Stomach (tissue), 8 donors: ENCODE measurements at regions not wholly inside any gene's neighbourhood (a gene's known extent, or its start where the extent isn't known, plus 50 kb on each side); places are given as distances from the start of the nearest gene placed in this dataset.

Experiments
- DNase-seq, 2 donors: peaks; one replicate each; pipeline versions ENCODE4 v3.0.0 to v3.0.0-alpha.2; 2013 to 2019
- H3K27ac ChIP-seq, 5 donors: fragments of 200-600 bp in 4 of 5; sonication (generic) in 4 of 5; one replicate each; pipeline ENCODE4 v1.5.1; 2013 to 2019; ENCODE audit warnings: mild to moderate bottlenecking in 1 of 5, moderate library complexity in 1 of 5
- H3K27me3 ChIP-seq, 3 donors: fragments of 200-600 bp; sonication (generic); one replicate each; pipeline ENCODE4 v1.5.1; 2017 to 2019; ENCODE audit warnings: mixed run types in 1 of 3
- H3K36me3 ChIP-seq, 4 donors: fragments of 200-600 bp; sonication (generic); 1 replicate in 3 of 4; 2 replicates in 1 of 4; pipeline ENCODE4 v1.5.1; 2016 to 2019
- H3K4me1 ChIP-seq, 4 donors: fragments of 200-600 bp; sonication (generic); one replicate each; pipeline ENCODE4 v1.5.1; 2016 to 2019
- H3K4me3 ChIP-seq, 4 donors: fragments of 200-600 bp; sonication (generic) in 3 of 4; one replicate each; pipeline ENCODE4 v1.5.1; 2016 to 2019; ENCODE audit warnings: mild to moderate bottlenecking in 1 of 4
- H3K9me3 ChIP-seq, 4 donors: fragments of 200-600 bp; sonication (generic); one replicate each; pipeline ENCODE4 v1.5.1; 2016 to 2019
- CTCF ChIP-seq, 7 experiments: fragments of 450-650 bp in 4 of 7; fragments of 200-600 bp in 3 of 7; sonication (generic) in 3 of 7; IDR thresholded peaks; one replicate each; pipeline ENCODE4 v1.5.1; 2016 to 2019; ENCODE audit warnings: antibody characterized with exemption in 7 of 7, control low read depth in 2 of 7, mild to moderate bottlenecking in 1 of 7
- EP300 ChIP-seq: sonication (generic); formaldehyde crosslinking; IDR thresholded peaks from one replicate; pipeline ENCODE4 v1.6.1; 2017; ENCODE audit warnings: antibody characterized with exemption
- POLR2A ChIP-seq, 4 donors: fragments of 450-650 bp; IDR thresholded peaks; one replicate each; pipeline ENCODE4 v1.6.1; 2016; ENCODE audit warnings: antibody characterized with exemption in 4 of 4, control low read depth in 2 of 4, mild to moderate bottlenecking in 1 of 4, moderate library complexity in 1 of 4
- POLR2AphosphoS5 ChIP-seq, 3 donors: sonication (generic); formaldehyde crosslinking; IDR thresholded peaks; one replicate each; pipeline ENCODE4 v1.6.1; 2016; ENCODE audit warnings: antibody characterized with exemption in 3 of 3
- WGBS, 5 donors: extraction: QIAGEN DNeasy Blood & Tissue Kit in 3 of 5; methylation state at CpG; one replicate each; pipeline versions ENCODE4 v1.1.5 to v1.1.7; 2013 to 2018; 5-methylcytosine and 5-hydroxymethylcytosine counted together
- intact Hi-C: fragments of 100-400 bp; cut with DNase I; formaldehyde crosslinking; loops from one replicate; pipeline ENCODE4 v1.15.1; 2023; ENCODE audit warnings: low total_unique reads
- donor health status: healthy with polysubstance abuse.
- donor health status: Bipolar disorder and iron deficiency.
- donor health status: healthy.

GRCh38 chr2:383888-384287 lies 96.0 kb upstream of the ALKAL2 start:
- WGBS, 5 donors: 49 to 56% (median 53%) methylated on average over 9 to 10 of the region's 10 CpGs
- H3K27me3 ChIP-seq: peaks cover 0 to 10% (median 0%) of the 10 kb centered on the region in 3 donors
- peak in 1 of 2 donors; percentile 34 for DNase-seq
- TF ChIP-seq CTCF (IDR thresholded peaks at IDR 0.05): no peak
- TF ChIP-seq POLR2AphosphoS5 (IDR thresholded peaks at IDR 0.05): no peak
- no peak for TF ChIP-seq POLR2A (IDR thresholded peaks at IDR 0.05)
- TF ChIP-seq EP300: no peak
- no peak overlapping the region for H3K27ac ChIP-seq
- no peak overlapping the region for H3K4me3 ChIP-seq
- H3K9me3 ChIP-seq: no peaks in the 10 kb centered on the region
- intact Hi-C loops: no loop called here
- H3K36me3 ChIP-seq: no peaks in the 10 kb centered on the region
- H3K4me1 ChIP-seq: no peaks in the 10 kb centered on the region

GRCh38 chr2:383178-383577 lies 95.3 kb upstream of the ALKAL2 start:
- intact Hi-C loops: no loop called here
- Histone ChIP-seq H3K9me3 (no peaks in the 10 kb centered on the region), H3K27me3 (peaks cover 0 to 10% (median 0%) of the 10 kb centered on the region in 3 donors), H3K4me3 (no peak overlapping the region), H3K27ac (no peak overlapping the region), H3K4me1 (no peaks in the 10 kb centered on the region), H3K36me3 (no peaks in the 10 kb centered on the region)
- WGBS, 5 donors: 22 to 32% (median 23%) methylated on average over 13 of the region's 13 CpGs
- DNase-seq: peak in 1 of 2 donors; percentile 39
- no peak for TF ChIP-seq POLR2AphosphoS5 (IDR thresholded peaks at IDR 0.05)
- no peak for TF ChIP-seq POLR2A (IDR thresholded peaks at IDR 0.05)
- no peak for TF ChIP-seq EP300
- TF ChIP-seq CTCF (IDR thresholded peaks at IDR 0.05): no peak

GRCh38 chr2:382728-383022 lies 94.8 kb upstream of the ALKAL2 start:
- no peak overlapping the region for H3K27ac ChIP-seq
- peaks cover 0 to 5% (median under 1%) of the 10 kb centered on the region in 4 donors for H3K9me3 ChIP-seq
- H3K4me1 ChIP-seq: no peaks in the 10 kb centered on the region
- no peak for DNase-seq
- no peaks in the 10 kb centered on the region for H3K36me3 ChIP-seq
- H3K4me3 ChIP-seq: no peak overlapping the region
- intact Hi-C loops: no loop called here
- TF ChIP-seq POLR2A (IDR thresholded peaks at IDR 0.05): no peak
- no peak for TF ChIP-seq EP300
- peaks cover 0 to 10% (median 0%) of the 10 kb centered on the region in 3 donors for H3K27me3 ChIP-seq
- WGBS, 5 donors: 75 to 89% (median 79%) methylated on average over 7 of the region's 7 CpGs

- peaks cover 0 to 10% (median 3%) of the 10 kb centered on the region in 4 donors for H3K9me3 ChIP-seq
- no peaks in the 10 kb centered on the region for H3K4me1 ChIP-seq
- H3K27ac ChIP-seq: no peak overlapping the region
- peaks cover 0 to 10% (median 0%) of the 10 kb centered on the region in 3 donors for H3K27me3 ChIP-seq
- H3K4me3 ChIP-seq: no peak overlapping the region
- 60 to 73% (median 67%) methylated on average over 20 of the region's 20 CpGs for WGBS, 5 donors
- no peaks in the 10 kb centered on the region for H3K36me3 ChIP-seq
- intact Hi-C loops: no loop called here
- TF ChIP-seq POLR2AphosphoS5 (IDR thresholded peaks at IDR 0.05): no peak
- no peak for TF ChIP-seq EP300
- no peak for TF ChIP-seq POLR2A (IDR thresholded peaks at IDR 0.05)
- no peak for TF ChIP-seq CTCF (IDR thresholded peaks at IDR 0.05)
- DNase-seq: no peak
Measured at GRCh38 chr2:381941-382727, 94.2 kb upstream of the ALKAL2 start.

- Histone ChIP-seq H3K9me3 (peaks cover 0 to 14% (median 4%) of the 10 kb centered on the region in 4 donors), H3K27ac (no peak overlapping the region), H3K4me3 (no peak overlapping the region), H3K27me3 (peaks cover 0 to 10% (median 0%) of the 10 kb centered on the region in 3 donors), H3K36me3 (no peaks in the 10 kb centered on the region), H3K4me1 (no peaks in the 10 kb centered on the region)
- TF ChIP-seq EP300 (no peak), POLR2AphosphoS5 (IDR thresholded peaks at IDR 0.05) (no peak), POLR2A (IDR thresholded peaks at IDR 0.05) (no peak), CTCF (IDR thresholded peaks at IDR 0.05) (no peak)
- DNase-seq: no peak
- WGBS, 5 donors: 81 to 95% (median 89%) methylated on average over 10 of the region's 10 CpGs
- intact Hi-C loops: no loop called here
Measured at GRCh38 chr2:381181-381580, 93.3 kb upstream of the ALKAL2 start.
